Sigmoid colon (tissue), 4 donors: ENCODE measurements at regions not wholly inside any gene's neighbourhood (a gene's known extent, or its start where the extent isn't known, plus 50 kb on each side); places are given as distances from the start of the nearest gene placed in this dataset.

ENCODE experiments used
- CTCF ChIP-seq, 4 experiments: fragments of 450-650 bp in 3 of 4; fragments of 200-600 bp in 1 of 4; IDR thresholded peaks; one replicate each; pipeline ENCODE4 v1.5.1; 2016 to 2019; ENCODE audit warnings: antibody characterized with exemption in 4 of 4, mild to moderate bottlenecking in 3 of 4, moderate library complexity in 2 of 4
- EP300 ChIP-seq, 4 donors: sonication (generic); formaldehyde crosslinking; IDR thresholded peaks; one replicate each; pipeline ENCODE4 v1.6.1; 2017; ENCODE audit warnings: antibody characterized with exemption in 4 of 4
- POLR2A ChIP-seq, 2 donors: fragments of 450-650 bp; IDR thresholded peaks; one replicate each; pipeline ENCODE4 v1.6.1; 2016; ENCODE audit warnings: antibody characterized with exemption in 2 of 2, mild to moderate bottlenecking in 2 of 2, moderate library complexity in 2 of 2
- POLR2AphosphoS5 ChIP-seq, 4 donors: sonication (generic); formaldehyde crosslinking; IDR thresholded peaks; one replicate each; pipeline ENCODE4 v1.6.1; 2017; ENCODE audit warnings: antibody characterized with exemption in 4 of 4

GRCh38 chr1:4220362-4220761 lies 320.3 kb upstream of the C1orf174 start:
- TF ChIP-seq CTCF (IDR thresholded peaks at IDR 0.05) (no peak), EP300 (IDR thresholded peaks at IDR 0.05) (no peak), POLR2AphosphoS5 (IDR thresholded peaks at IDR 0.05) (no peak), POLR2A (IDR thresholded peaks at IDR 0.05) (no peak)
